ENCODE measurements at regions not wholly inside any gene's neighbourhood (a gene's known extent, or its start where the extent isn't known, plus 50 kb on each side); places are given as distances from the start of the nearest gene placed in this dataset.

GRCh38 chr9:12539580-12539975 is 153.6 kb upstream of the TYRP1 start:
- DNase-seq (no peak), ATAC-seq (no peak)

- no peak for ATAC-seq
- no peak for DNase-seq
Measured at GRCh38 chr9:12544700-12545099, 148.5 kb upstream of the TYRP1 start.

DNA sequence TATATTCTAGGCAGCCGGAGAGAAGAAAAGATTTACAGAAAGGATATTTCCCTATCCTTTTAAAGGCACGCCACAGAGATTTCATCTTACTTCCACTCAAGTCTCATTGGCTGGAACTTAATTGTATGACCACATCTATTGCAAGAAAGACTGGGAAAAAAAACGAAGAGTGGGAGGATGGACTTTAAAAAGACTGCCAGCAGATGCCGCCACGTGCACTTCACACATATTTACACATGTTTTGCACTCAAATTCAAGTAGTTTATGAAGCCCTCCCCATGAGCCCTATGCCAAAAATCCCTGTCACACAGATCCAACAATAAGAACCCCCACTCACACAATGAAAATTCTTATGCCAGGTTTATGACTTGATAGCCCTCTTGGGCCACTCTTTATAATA is 138.5 kb upstream of the TYRP1 start:
- no peak for ATAC-seq
- no peak for DNase-seq

DNA sequence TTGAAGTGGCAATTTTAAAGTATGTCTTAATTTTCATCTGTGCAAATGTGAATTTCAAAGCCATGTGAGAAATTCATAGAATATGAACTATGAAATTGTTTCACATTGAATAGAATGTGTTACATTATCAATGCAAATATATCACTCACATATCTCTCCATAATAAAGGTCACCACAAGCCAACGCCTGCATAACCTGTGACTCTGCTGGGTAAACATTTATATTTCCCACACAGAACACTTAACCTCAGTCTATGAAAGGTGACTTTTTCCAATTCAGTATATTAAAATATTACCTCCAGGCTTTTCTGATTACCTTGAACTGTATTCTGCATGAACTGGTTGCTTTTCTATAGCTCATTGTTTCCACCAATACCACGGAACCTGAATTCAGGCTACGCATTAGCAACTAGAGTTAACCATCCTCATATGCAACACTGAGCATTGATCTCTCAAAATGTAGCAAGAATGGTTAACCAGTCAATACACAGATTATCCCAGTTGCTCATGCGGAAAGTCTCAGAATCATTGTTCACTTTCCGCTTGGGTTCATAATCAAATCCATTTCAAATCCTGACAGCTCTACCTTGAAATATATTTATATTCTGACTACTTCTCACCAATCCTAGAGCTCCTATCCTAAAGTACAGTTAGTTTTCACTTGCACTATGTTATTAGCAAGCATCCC is 126.6 kb upstream of the TYRP1 start:
- ATAC-seq (no peak), DNase-seq (no peak)

- DNase-seq: no peak
- ATAC-seq: no peak
Measured at GRCh38 chr9:12584656-12585522, 108.3 kb upstream of the TYRP1 start.

- ATAC-seq (no peak), DNase-seq (no peak)
Measured at GRCh38 chr9:12595400-12595799, 97.8 kb upstream of the TYRP1 start.

DNA sequence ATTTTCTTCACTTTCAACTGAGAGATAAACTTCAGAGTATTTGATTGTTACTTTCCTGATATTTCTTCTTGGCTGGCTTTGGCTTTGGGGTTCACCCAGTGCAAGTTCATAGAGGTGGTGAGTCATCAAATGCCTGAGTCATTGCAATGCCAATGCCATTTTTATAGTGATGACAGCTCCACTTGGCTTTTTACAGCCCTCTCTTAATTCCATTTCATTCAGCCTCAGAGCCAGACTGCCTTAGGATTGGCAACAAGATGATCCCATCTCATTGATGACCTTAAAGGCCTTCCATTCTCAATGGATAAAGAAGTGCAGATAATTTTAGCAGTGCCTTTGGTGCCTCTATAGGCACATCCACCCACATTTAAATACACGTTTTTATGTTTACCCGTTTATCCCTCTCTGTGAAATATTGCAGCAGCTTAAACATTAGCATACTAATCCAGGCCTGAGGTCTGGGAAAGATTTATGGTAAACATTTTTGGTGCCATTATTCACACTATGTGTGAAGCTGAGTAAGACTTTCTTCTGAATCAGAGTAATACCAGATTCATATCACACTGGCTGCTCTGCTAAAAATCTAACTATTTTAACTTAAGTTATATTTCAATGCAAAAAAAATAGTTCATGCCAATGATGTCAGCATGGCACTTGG is 88.9 kb upstream of the TYRP1 start:
- DNase-seq: no peak

DNA sequence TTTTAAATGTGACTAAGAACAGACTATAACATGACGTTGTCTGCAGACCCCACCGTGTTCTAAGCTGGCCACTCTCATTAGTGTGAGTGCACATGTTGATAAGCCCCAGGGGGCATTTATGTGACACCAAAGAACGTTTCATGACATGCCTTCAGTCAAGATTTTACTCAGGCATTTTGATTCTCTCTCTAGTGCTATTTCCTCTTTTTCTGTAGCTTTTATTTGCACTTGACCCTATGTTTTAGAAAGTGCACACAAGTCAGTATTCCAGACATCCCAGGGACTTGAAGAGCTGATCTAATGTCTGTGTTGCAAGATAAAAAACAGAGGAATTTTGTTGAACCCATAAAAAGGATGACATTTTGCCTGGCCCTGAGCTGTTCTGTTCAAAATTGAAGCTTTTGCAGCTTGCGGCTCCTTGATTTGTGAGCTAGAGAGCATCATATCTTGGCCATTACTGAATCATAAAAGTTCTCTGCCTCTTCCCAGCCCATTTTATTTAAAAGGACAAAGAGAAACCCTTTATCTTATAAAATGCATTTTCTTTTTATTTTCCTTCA is 80.9 kb upstream of the TYRP1 start:
- DNase-seq: no peak
- ATAC-seq: no peak

More for the DNA sequence above, 88.9 kb upstream of the TYRP1 start:
- ATAC-seq: no peak

DNA sequence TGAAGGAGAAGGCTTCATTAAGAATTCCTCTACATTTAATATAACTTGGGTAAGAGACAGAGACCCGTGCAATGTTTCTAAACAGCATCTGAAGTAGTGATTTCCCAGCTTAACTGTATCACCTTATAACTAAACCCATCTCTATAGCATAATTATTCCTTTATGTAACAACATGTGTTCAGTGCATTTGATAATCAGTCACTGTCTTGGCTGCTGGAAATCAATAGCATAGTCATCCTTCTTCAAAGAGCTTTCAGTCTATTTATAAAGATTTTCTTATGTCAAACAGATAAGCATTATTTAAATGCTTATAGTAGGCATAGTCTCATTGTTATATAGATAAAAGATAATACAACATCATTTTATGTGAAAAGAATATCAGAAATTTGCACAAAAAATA is 80.1 kb upstream of the TYRP1 start:
- no peak for ATAC-seq
- DNase-seq: no peak

DNA sequence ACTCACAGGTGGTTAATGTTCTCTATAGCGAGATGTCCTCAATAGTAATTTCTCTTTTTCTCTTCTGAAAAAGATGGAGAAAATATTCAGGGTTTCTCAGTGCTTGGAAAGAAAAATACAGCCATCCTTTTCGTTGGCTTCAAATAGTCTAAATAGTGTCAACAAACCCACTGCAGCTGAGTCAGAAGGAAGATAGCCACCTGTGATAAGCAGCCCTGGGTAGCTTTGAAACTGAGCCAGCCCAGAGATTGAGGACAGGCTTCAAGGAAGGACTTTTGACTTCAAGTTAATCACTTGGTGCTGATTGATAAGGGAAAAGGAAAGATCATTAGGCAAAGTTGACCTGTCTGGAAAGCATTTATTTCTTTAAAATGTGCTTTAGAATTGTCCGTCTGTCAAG is 78.7 kb upstream of the TYRP1 start:
- ATAC-seq: no peak
- DNase-seq: no peak

DNA sequence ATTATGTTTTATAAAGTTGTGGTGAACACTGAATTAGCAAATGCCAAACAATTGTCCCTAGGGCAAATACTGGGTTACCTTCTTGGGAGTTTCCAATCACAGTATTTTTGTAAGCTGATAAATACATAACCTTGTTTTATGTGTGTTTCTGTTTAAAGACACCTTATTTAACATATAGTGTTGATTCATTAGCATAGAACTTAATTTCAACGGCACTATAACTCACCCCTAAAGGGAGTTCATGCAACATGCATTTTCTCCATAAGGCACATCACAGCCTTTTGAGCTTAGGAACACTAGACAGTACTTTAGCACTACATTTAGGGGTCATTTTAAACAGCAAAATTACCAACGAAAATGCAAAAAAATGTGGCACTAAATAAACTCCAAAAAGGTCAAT is 74.2 kb upstream of the TYRP1 start:
- DNase-seq (no peak), ATAC-seq (no peak)

- DNase-seq (no peak), ATAC-seq (no peak)
Measured at GRCh38 chr9:12625844-12626243, 67.3 kb upstream of the TYRP1 start.

DNA sequence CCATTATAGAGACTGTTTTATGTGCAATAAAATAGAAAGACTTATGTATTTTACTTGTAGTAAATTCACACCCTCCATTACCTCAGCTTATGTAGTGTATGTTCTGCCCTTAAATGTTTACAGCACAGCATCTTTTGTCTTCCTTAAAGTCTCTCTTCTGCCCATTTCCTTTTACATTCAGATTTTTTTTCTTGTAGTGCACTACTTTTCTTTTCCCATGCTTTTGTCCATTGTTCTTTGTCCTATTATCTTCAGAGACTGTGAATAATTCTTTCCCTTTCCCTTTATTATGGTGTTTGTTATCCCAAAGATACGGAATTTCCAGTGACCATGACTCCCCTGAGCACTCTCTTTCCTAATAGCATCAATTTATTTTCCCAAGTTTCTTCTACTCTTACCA is 66.1 kb upstream of the TYRP1 start:
- no peak for ATAC-seq
- DNase-seq: no peak

DNA sequence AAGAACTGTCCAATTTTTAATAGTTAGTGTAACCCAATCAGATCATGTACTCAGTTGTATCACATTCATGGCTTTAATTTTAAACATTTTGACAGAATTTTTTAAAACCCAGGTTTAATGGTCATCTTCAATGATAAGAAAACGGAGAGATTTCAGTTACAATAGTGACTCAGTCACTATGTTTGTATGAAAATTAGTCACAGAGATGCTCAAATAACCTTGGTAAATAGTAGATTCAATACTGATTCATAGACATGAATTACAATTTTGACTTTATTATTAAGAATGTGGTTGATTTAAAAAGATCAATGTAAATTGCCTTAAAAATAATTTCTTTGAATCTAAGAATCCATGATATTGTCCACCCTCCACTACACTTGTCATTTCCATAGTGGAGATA is 64.6 kb upstream of the TYRP1 start:
- ATAC-seq: no peak
- DNase-seq: no peak

- DNase-seq (no peak), ATAC-seq (no peak)
Measured at GRCh38 chr9:12629067-12629466, 64.1 kb upstream of the TYRP1 start.

- DNase-seq (no peak), ATAC-seq (no peak)
Measured at GRCh38 chr9:12631866-12632265, 61.3 kb upstream of the TYRP1 start.

DNA sequence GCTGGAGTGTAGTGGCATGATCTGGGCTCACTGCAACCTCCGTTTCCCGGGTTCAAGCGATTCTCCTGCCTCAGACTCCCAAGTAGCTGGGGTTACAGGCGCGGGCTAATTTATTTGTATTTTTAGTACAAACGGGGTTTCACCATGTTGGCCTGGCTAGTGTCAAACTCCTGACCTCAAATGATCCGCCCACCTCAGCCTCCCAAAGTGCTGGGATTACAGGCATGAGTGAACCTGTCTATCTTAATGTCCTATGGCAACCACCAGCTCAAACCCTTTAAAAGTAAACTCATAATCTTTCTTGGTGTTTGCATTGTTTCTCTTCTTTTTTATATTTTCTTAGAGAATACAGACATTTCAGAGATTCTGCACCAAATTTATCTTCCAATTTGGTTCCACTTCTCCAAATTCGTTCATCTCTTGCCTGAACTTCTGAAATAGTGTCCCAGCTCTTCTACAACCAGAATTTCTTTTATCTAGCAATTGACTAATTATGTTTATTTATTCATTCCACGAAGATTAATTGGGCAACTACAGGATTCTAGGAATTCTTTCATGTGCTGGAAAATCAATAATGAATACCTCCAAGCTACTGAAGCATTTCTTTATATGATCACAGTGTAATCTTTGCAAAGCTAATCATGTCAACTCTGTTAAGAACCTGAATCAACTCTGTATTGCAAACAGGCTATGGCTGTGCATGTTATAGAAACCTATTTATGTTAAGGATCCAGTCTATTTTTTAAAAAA is 60.0 kb upstream of the TYRP1 start:
- ATAC-seq: no peak
- DNase-seq: no peak

DNA sequence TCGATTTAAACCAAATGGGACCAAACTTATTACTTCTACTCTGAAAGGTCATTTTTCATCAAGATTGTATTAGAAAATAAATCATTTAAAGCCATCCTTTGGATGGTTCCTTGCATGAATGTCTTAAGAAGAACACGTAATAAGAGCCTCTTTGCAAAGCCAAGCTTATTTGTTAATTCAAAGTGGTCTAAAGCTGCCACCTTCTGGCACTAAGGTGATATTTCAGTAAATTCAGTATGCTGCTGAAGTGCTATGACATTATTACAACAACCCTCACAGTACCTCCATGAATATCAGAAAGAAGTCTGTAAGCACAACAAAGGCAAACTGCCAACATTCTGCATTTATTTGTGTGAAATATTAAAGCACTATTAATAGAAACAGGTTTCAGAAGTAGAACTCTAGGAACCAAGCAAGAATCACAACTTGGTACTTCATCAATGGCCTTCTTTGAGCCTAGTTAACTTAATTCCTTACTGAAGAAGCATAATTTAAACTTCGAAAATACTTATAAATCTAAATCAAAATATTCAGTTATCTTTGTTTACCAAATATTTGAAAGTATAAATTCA is 53.1 kb upstream of the TYRP1 start:
- DNase-seq: no peak
- ATAC-seq: no peak

DNA sequence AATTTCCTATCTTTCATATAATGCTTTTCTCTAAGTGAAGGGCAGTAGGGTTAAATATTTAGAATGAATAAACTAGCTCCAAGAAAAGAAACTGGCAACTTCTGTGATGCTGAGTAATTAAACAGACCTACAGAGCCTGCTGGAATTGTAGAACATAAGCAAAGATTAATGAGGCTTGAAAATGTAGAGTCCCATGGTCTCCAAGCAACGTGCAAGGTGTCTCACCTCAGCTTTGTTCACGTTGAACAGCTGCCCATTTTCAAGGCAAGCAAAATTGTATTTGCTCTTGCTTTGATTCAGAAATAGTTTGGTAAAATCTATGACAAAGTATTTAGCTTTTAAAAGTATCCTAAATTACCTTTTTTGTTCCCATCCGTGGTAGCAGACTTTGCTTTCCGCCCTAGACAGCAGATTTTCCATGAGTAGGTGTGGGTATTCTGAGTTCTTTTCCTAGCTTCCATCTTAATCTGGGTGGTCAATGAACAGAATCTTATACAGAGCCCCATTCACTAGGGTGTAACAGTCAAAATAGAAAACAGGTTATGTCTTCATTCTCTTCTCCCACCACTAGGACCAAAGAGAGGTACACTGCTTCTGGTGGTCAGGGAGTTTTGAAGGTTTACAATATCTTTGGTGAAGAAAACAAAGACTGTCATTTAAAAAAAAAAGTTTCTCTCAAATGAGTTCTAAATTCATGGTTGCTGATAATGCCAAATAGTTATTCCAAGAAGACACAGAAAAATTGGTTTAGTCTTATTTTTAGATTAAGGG is 52.1 kb upstream of the TYRP1 start:
- DNase-seq (no peak), ATAC-seq (no peak)
